PC-3 (cell line): ENCODE measurements at regions not wholly inside any gene's neighbourhood (a gene's known extent, or its start where the extent isn't known, plus 50 kb on each side); places are given as distances from the start of the nearest gene placed in this dataset.

ENCODE experiments used
- ATAC-seq: fragments of 200-7000 bp; cut with Tn5 transposase; 2 replicates; pipeline ENCODE4 v1.9.1; 2020; ENCODE audit warnings: mild to moderate bottlenecking, moderate library complexity
- BruUV-seq: library from RNA; stranded (reverse); fragments of 400-500 nt; replicated peaks from 2 replicates; lab custom pipeline; 2021; lab: Mats Ljungman, UMichigan
- CTCF ChIA-PET: fragments of 300-600 bp; sonication (Branson Sonifier 250); formaldehyde crosslinking; loops from one replicate; lab custom pipeline; 2022; ENCODE audit warnings: antibody characterized with exemption; lab: Charles Lee
- POLR2A ChIA-PET: fragments of 300-600 bp; sonication (Branson Sonifier 250); formaldehyde crosslinking; loops from one replicate; lab custom pipeline; 2022; ENCODE audit warnings: antibody characterized with exemption; ENCODE audit not compliant: unreplicated experiment; lab: Charles Lee
- DNase-seq: peaks from one replicate; pipeline ENCODE4 v3.0.0-alpha.2; 2015
- H2AFZ ChIP-seq: fragments of 300-600 bp; sonication (generic); 2 replicates; pipeline ENCODE4 v1.6.0; 2016; ENCODE audit warnings: antibody characterized with exemption, low read length
- H3F3A ChIP-seq: fragments of 300-600 bp; sonication (generic); one replicate; pipeline ENCODE4 v1.6.0; 2017; ENCODE audit warnings: antibody characterized with exemption, low read length, control low read depth, mild to moderate bottlenecking; ENCODE audit not compliant: unreplicated experiment
- H3K27ac ChIP-seq: fragments of 300-600 bp; sonication (generic); 2 replicates; pipeline ENCODE4 v1.5.1; 2016; ENCODE audit warnings: mild to moderate bottlenecking, low read length
- H3K27me3 ChIP-seq: fragments of 300-600 bp; sonication (generic); 2 replicates; pipeline ENCODE4 v1.6.1; 2016; ENCODE audit warnings: low read length, mixed read lengths
- H3K36me3 ChIP-seq: fragments of 300-600 bp; sonication (generic); 2 replicates; pipeline ENCODE4 v1.6.1; 2016; ENCODE audit warnings: low read depth, mixed run types, low read length, mixed read lengths
- H3K4me1 ChIP-seq: fragments of 300-600 bp; sonication (generic); 2 replicates; pipeline ENCODE4 v1.5.1; 2016; ENCODE audit warnings: low read length; ENCODE audit not compliant: insufficient read depth
- H3K4me2 ChIP-seq: fragments of 300-600 bp; sonication (generic); 2 replicates; pipeline ENCODE4 v1.6.0; 2016; ENCODE audit warnings: low read length
- H3K4me3 ChIP-seq: fragments of 300-600 bp; sonication (generic); 2 replicates; pipeline ENCODE4 v1.5.1; 2016; ENCODE audit warnings: mild to moderate bottlenecking, low read length, mixed read lengths
- H3K79me2 ChIP-seq: fragments of 300-600 bp; sonication (generic); 2 replicates; pipeline ENCODE4 v1.6.1; 2017; ENCODE audit warnings: low read length, mixed read lengths
- H3K9ac ChIP-seq: fragments of 300-600 bp; sonication (generic); 2 replicates; pipeline ENCODE4 v1.6.0; 2016; ENCODE audit warnings: mild to moderate bottlenecking, low read length
- H3K9me2 ChIP-seq: fragments of 300-600 bp; sonication (generic); replicated peaks from 2 replicates; pipeline ENCODE4 v1.6.1; 2016; ENCODE audit warnings: mixed run types, low read length, mixed read lengths
- H3K9me3 ChIP-seq: fragments of 300-600 bp; sonication (generic); 2 replicates; pipeline ENCODE4 v1.6.1; 2016; ENCODE audit warnings: low read length, mixed read lengths
- H4K20me1 ChIP-seq: fragments of 300-600 bp; sonication (generic); 2 replicates; pipeline ENCODE4 v1.6.1; 2016; ENCODE audit warnings: low read length, mixed read lengths
- CTCF ChIP-seq: fragments of 300-600 bp; sonication (generic); conservative IDR thresholded peaks from 2 replicates; pipeline ENCODE4 v1.5.1; 2017; ENCODE audit warnings: antibody characterized with exemption, low read depth, mild to moderate bottlenecking, low read length
- EZH2 ChIP-seq: fragments of 300-600 bp; sonication (generic); IDR thresholded peaks from one replicate; pipeline ENCODE4 v1.6.1; 2017; ENCODE audit warnings: antibody characterized with exemption, mild to moderate bottlenecking, low read length; ENCODE audit not compliant: unreplicated experiment
- EZH2phosphoT487 ChIP-seq: fragments of 300-600 bp; sonication (generic); IDR thresholded peaks from 2 replicates; pipeline ENCODE4 v1.6.1; 2018; ENCODE audit warnings: mild to moderate bottlenecking, antibody characterized with exemption, low read length, borderline replicate concordance
- intact Hi-C: fragments of 100-400 bp; cut with micrococcal nuclease; formaldehyde crosslinking; loops from 2 replicates; pipeline ENCODE4 v1.9.0; 2023

- H3K4me2 ChIP-seq, result peak overlapping the region; percentile 18
- H4K20me1 ChIP-seq, result no peaks in the 10 kb centered on the region
- DNase-seq (peak; percentile 22), ATAC-seq (no peak)
- BruUV-seq, result no TSS peak
- no peak overlapping the region for H3K9ac ChIP-seq
- H3K4me1 ChIP-seq, result peaks cover 52% of the 10 kb centered on the region
- H3K36me3 ChIP-seq, result no peaks in the 10 kb centered on the region
- intact Hi-C loops, result no loop called here
- POLR2A ChIA-PET, result no interaction called here
- CTCF ChIA-PET, result no interaction called here
- no peaks in the 10 kb centered on the region for H3K79me2 ChIP-seq
- H3K27ac ChIP-seq, result peak overlapping the region; percentile 41
- no peaks in the 10 kb centered on the region for H3K9me3 ChIP-seq
- H3K4me3 ChIP-seq, result no peak overlapping the region
- TF ChIP-seq CTCF (no peak), EZH2phosphoT487 (no peak)
- no peaks in the 10 kb centered on the region for H3K27me3 ChIP-seq
- H3F3A ChIP-seq, result no peaks in the 10 kb centered on the region
- no peak overlapping the region for H2AFZ ChIP-seq
- H3K9me2 ChIP-seq, result no peaks in the 10 kb centered on the region
These were observed 160.5 kb downstream of the KITLG start for GRCh38 chr12:88419794-88420193.

DNA sequence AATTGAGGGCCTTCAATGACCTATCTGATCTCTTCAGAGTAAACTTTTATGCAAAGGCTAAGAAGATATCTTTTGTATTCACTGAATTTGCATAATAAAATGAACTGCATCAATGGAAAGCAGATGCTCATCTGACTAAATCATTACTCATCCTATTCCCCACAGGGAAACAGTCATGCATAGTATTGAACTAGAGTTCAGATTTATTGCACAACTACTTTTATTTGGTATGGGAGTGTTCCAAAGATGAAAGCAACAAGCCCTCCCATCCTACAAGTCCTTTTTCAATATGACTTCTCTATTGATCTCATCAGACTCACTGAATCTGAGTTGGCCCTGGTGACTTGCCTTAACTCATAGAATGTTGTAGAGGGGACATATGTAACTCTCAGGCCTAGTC lies 159.8 kb downstream of the KITLG start:
- Histone ChIP-seq H3K9me3 (no peaks in the 10 kb centered on the region), H3K4me3 (no peak overlapping the region), H4K20me1 (no peaks in the 10 kb centered on the region), H2AFZ (no peak overlapping the region), H3K27ac (peak overlapping the region; percentile 64), H3K4me2 (peak overlapping the region; percentile 29; the same call in 1 of the 2 replicates), H3K4me1 (peaks cover 52% of the 10 kb centered on the region), H3K36me3 (no peaks in the 10 kb centered on the region), H3K27me3 (no peaks in the 10 kb centered on the region), H3K9ac (no peak overlapping the region), H3K79me2 (no peaks in the 10 kb centered on the region), H3F3A (no peaks in the 10 kb centered on the region), H3K9me2 (no peaks in the 10 kb centered on the region)
- ChIA-PET POLR2A (interaction anchor here (0.6 kb wide), 2 partner anchors 29 to 473 kb away, joined by 6 to 7 read pairs; no protein-coding TSS in a partner anchor), CTCF (no interaction called here)
- peak; percentile 92 for DNase-seq
- no peak for TF ChIP-seq EZH2
- TF ChIP-seq CTCF, result no peak
- no peak for TF ChIP-seq EZH2phosphoT487
- peak; percentile 78 for ATAC-seq
- intact Hi-C loops, result no loop called here
- BruUV-seq, result no TSS peak

DNA sequence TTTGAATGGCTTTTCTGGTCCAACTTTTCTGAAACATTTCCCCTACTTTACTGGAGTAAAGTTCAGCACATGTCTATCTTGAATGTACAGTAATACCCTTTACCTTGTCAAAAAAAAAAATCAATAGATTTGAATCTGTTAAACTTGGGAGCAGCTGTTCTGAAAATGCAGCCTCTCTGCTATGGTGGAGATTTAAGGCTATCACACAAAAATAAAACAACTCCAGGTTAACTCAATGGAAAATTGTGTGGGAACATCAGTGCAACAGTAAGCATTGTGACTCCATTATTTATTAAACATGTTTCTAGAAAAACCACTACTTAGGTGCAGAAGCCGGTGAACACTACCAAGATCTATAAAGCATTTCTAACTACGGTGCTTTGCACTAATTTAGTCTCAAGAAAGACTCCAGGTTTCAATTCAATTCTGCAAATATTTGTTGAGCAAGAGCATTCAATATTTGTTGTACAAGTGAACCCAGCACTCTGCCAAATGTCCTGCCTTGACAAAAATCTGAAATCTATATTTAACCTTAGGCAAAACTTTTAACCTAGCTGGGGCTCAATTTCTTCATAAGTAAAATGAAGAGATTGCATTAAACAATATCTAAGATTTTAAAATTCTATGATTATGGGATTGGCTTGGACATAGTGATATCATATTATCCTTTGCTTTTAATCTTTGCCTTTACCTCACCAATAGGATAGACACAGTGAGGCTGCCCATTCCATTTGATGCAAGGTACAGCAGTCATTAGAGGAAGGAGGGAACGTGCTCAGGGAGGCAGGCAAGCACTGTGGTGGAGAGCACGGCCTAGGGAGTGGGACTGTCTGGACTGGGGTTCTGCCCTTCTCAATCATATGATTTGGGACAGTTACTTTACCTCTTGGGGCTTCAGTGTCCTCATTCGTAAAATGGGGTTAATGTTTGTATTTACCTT lies 155.2 kb downstream of the KITLG start:
- no TSS peak for BruUV-seq
- no peak overlapping the region for H3K27ac ChIP-seq
- ATAC-seq (no peak), DNase-seq (no peak)
- no peaks in the 10 kb centered on the region for H3K27me3 ChIP-seq
- no peaks in the 10 kb centered on the region for H3F3A ChIP-seq
- H3K4me2 ChIP-seq, result no peak overlapping the region
- H3K9me2 ChIP-seq, result no peaks in the 10 kb centered on the region
- peaks cover 12% of the 10 kb centered on the region for H3K4me1 ChIP-seq
- H4K20me1 ChIP-seq, result no peaks in the 10 kb centered on the region
- ChIA-PET POLR2A (no interaction called here), CTCF (no interaction called here)
- H3K4me3 ChIP-seq, result no peak overlapping the region
- TF ChIP-seq EZH2, result no peak
- no peak for TF ChIP-seq EZH2phosphoT487
- no peak for TF ChIP-seq CTCF
- no peaks in the 10 kb centered on the region for H3K79me2 ChIP-seq
- no peaks in the 10 kb centered on the region for H3K9me3 ChIP-seq
- no peak overlapping the region for H3K9ac ChIP-seq
- no peaks in the 10 kb centered on the region for H3K36me3 ChIP-seq
- intact Hi-C loops, result no loop called here
- no peak overlapping the region for H2AFZ ChIP-seq
